Stimulated activated naive CD8-positive, alpha-beta T cell treated with anti-CD3 and anti-CD28 coated beads, Interleukin-15, Interleukin-2, amounts not matched to agents 100 ng/mL and 50 ng/mL, for 24 hours (primary cell): ENCODE measurements at regions not wholly inside any gene's neighbourhood (a gene's known extent, or its start where the extent isn't known, plus 50 kb on each side); places are given as distances from the start of the nearest gene placed in this dataset.
A peak's percentile ranks its signal among the peaks of the same experiment; 100 is the strongest.
"Not testable (repeated sequence)": the region's sequence is repeated elsewhere in the genome, so short reads cannot be mapped to it uniquely, and the experiment has no call there.

Experiments
- H3K27ac Mint-ChIP-seq: one replicate; pipeline ENCODE4 v1.8.0; 2021; ENCODE audit warnings: mild to moderate bottlenecking, mixed read lengths
- H3K27me3 Mint-ChIP-seq: one replicate; pipeline ENCODE4 v1.8.0; 2021; ENCODE audit warnings: mixed read lengths
- H3K36me3 Mint-ChIP-seq: one replicate; pipeline ENCODE4 v1.8.0; 2021; ENCODE audit warnings: low read depth, mixed read lengths
- H3K4me1 Mint-ChIP-seq: one replicate; pipeline ENCODE4 v1.8.0; 2021; ENCODE audit warnings: low read depth, mixed read lengths
- H3K4me3 Mint-ChIP-seq: one replicate; pipeline ENCODE4 v1.8.0; 2021; ENCODE audit warnings: mild to moderate bottlenecking, mixed read lengths
- H3K9me3 Mint-ChIP-seq: one replicate; pipeline ENCODE4 v1.8.0; 2021; ENCODE audit warnings: mixed read lengths

GRCh38 chr21:17088500-17088899 is 424.3 kb upstream of the CXADR start:
- no peak overlapping the region for H3K27ac Mint-ChIP-seq
- H3K9me3 Mint-ChIP-seq, result peaks cover 3% of the 10 kb centered on the region
- no peaks in the 10 kb centered on the region for H3K4me1 Mint-ChIP-seq
- H3K27me3 Mint-ChIP-seq, result no peaks in the 10 kb centered on the region
- H3K4me3 Mint-ChIP-seq, result no peak overlapping the region
- no peaks in the 10 kb centered on the region for H3K36me3 Mint-ChIP-seq

GRCh38 chr21:17089091-17089491 is 423.8 kb upstream of the CXADR start:
- no peaks in the 10 kb centered on the region for H3K4me1 Mint-ChIP-seq
- no peaks in the 10 kb centered on the region for H3K27me3 Mint-ChIP-seq
- H3K4me3 Mint-ChIP-seq, result no peak overlapping the region
- no peak overlapping the region for H3K27ac Mint-ChIP-seq
- H3K36me3 Mint-ChIP-seq, result no peaks in the 10 kb centered on the region
- peaks cover 3% of the 10 kb centered on the region for H3K9me3 Mint-ChIP-seq

- Mint-ChIP-seq H3K4me1 (no peaks in the 10 kb centered on the region), H3K36me3 (no peaks in the 10 kb centered on the region), H3K27me3 (no peaks in the 10 kb centered on the region), H3K4me3 (no peak overlapping the region), H3K9me3 (peaks cover 22% of the 10 kb centered on the region), H3K27ac (no peak overlapping the region)
Observed at GRCh38 chr21:17101696-17102095, 411.1 kb upstream of the CXADR start.

GRCh38 chr21:17105932-17106331 is 406.9 kb upstream of the CXADR start:
- H3K4me3 Mint-ChIP-seq, result no peak overlapping the region
- H3K36me3 Mint-ChIP-seq, result no peaks in the 10 kb centered on the region
- H3K27ac Mint-ChIP-seq, result no peak overlapping the region
- no peaks in the 10 kb centered on the region for H3K27me3 Mint-ChIP-seq
- H3K9me3 Mint-ChIP-seq, result peaks cover 21% of the 10 kb centered on the region
- H3K4me1 Mint-ChIP-seq, result no peaks in the 10 kb centered on the region

GRCh38 chr21:17114045-17114444 is 398.8 kb upstream of the CXADR start:
- H3K27me3 Mint-ChIP-seq, result no peaks in the 10 kb centered on the region
- H3K36me3 Mint-ChIP-seq, result no peaks in the 10 kb centered on the region
- no peaks in the 10 kb centered on the region for H3K4me1 Mint-ChIP-seq
- no peak overlapping the region for H3K4me3 Mint-ChIP-seq
- no peak overlapping the region for H3K27ac Mint-ChIP-seq
- H3K9me3 Mint-ChIP-seq, result peaks cover 4% of the 10 kb centered on the region

- H3K27ac Mint-ChIP-seq, result no peak overlapping the region
- peaks cover 4% of the 10 kb centered on the region for H3K9me3 Mint-ChIP-seq
- H3K27me3 Mint-ChIP-seq, result no peaks in the 10 kb centered on the region
- H3K36me3 Mint-ChIP-seq, result no peaks in the 10 kb centered on the region
- H3K4me1 Mint-ChIP-seq, result no peaks in the 10 kb centered on the region
- no peak overlapping the region for H3K4me3 Mint-ChIP-seq
Observed at GRCh38 chr21:17118638-17119384, 394.0 kb upstream of the CXADR start.

- peaks cover 4% of the 10 kb centered on the region for H3K9me3 Mint-ChIP-seq
Observed at GRCh38 chr21:17119466-17120297, 393.2 kb upstream of the CXADR start.

GRCh38 chr21:17127395-17127794 is 385.4 kb upstream of the CXADR start:
- H3K36me3 Mint-ChIP-seq, H3K4me3 Mint-ChIP-seq, H3K4me1 Mint-ChIP-seq, H3K9me3 Mint-ChIP-seq, H3K27me3 Mint-ChIP-seq, H3K27ac Mint-ChIP-seq: not testable (repeated sequence)

More at GRCh38 chr21:17119466-17120297, 393.2 kb upstream of the CXADR start:
- Mint-ChIP-seq H3K27ac (no peak overlapping the region), H3K4me3 (no peak overlapping the region), H3K27me3 (no peaks in the 10 kb centered on the region), H3K4me1 (no peaks in the 10 kb centered on the region), H3K36me3 (no peaks in the 10 kb centered on the region)

- Mint-ChIP-seq H3K4me1 (no peaks in the 10 kb centered on the region), H3K9me3 (no peaks in the 10 kb centered on the region), H3K4me3 (no peak overlapping the region), H3K27me3 (no peaks in the 10 kb centered on the region), H3K36me3 (no peaks in the 10 kb centered on the region), H3K27ac (no peak overlapping the region)
Observed at GRCh38 chr21:17128132-17128531, 384.7 kb upstream of the CXADR start.

GRCh38 chr21:17139159-17139558 is 373.7 kb upstream of the CXADR start:
- not testable (repeated sequence) for H3K9me3 Mint-ChIP-seq, H3K4me1 Mint-ChIP-seq, H3K36me3 Mint-ChIP-seq, H3K27me3 Mint-ChIP-seq
- Mint-ChIP-seq H3K4me3 (peak overlapping the region; percentile 75), H3K27ac (peak overlapping the region; percentile 17)

- peak overlapping the region; percentile 75 for H3K4me3 Mint-ChIP-seq
- H3K27me3 Mint-ChIP-seq, result no peaks in the 10 kb centered on the region
- H3K27ac Mint-ChIP-seq, result peak overlapping the region; percentile 61
- no peaks in the 10 kb centered on the region for H3K9me3 Mint-ChIP-seq
- H3K36me3 Mint-ChIP-seq, result no peaks in the 10 kb centered on the region
- peaks cover 3% of the 10 kb centered on the region for H3K4me1 Mint-ChIP-seq
Observed at GRCh38 chr21:17139696-17140095, 373.1 kb upstream of the CXADR start.

- no peaks in the 10 kb centered on the region for H3K36me3 Mint-ChIP-seq
- no peak overlapping the region for H3K4me3 Mint-ChIP-seq
- H3K27ac Mint-ChIP-seq, result no peak overlapping the region
- no peaks in the 10 kb centered on the region for H3K4me1 Mint-ChIP-seq
- peaks cover 15% of the 10 kb centered on the region for H3K9me3 Mint-ChIP-seq
- no peaks in the 10 kb centered on the region for H3K27me3 Mint-ChIP-seq
Observed at GRCh38 chr21:17146426-17146825, 366.4 kb upstream of the CXADR start.

GRCh38 chr21:17159697-17160096 is 353.1 kb upstream of the CXADR start:
- Mint-ChIP-seq H3K27ac (no peak overlapping the region), H3K9me3 (peaks cover 11% of the 10 kb centered on the region), H3K4me3 (no peak overlapping the region), H3K27me3 (no peaks in the 10 kb centered on the region), H3K36me3 (no peaks in the 10 kb centered on the region), H3K4me1 (no peaks in the 10 kb centered on the region)

GRCh38 chr21:17185674-17186073 is 327.2 kb upstream of the CXADR start:
- no peak overlapping the region for H3K4me3 Mint-ChIP-seq
- H3K9me3 Mint-ChIP-seq, result peaks cover 6% of the 10 kb centered on the region
- no peaks in the 10 kb centered on the region for H3K27me3 Mint-ChIP-seq
- no peak overlapping the region for H3K27ac Mint-ChIP-seq
- no peaks in the 10 kb centered on the region for H3K36me3 Mint-ChIP-seq
- H3K4me1 Mint-ChIP-seq, result no peaks in the 10 kb centered on the region

- Mint-ChIP-seq H3K4me1 (no peaks in the 10 kb centered on the region), H3K4me3 (no peak overlapping the region), H3K27ac (no peak overlapping the region), H3K36me3 (no peaks in the 10 kb centered on the region), H3K9me3 (peaks cover 16% of the 10 kb centered on the region), H3K27me3 (no peaks in the 10 kb centered on the region)
Observed at GRCh38 chr21:17189963-17190362, 322.9 kb upstream of the CXADR start.
